ENCODE measurements at regions not wholly inside any gene's neighbourhood (a gene's known extent, or its start where the extent isn't known, plus 50 kb on each side); places are given as distances from the start of the nearest gene placed in this dataset.

- Histone ChIP-seq H3K23ac (ENCODE audit: insufficient read length) (no peak overlapping the region), H3K79me2 (ENCODE audit: control insufficient read depth in 1 of 2, insufficient read depth in 2 of 2, low read length in 2 of 2) (no peaks in the 10 kb centered on the region), H3K27me3 (replicated peaks in 1 of 4; ENCODE audit: control insufficient read depth in 3 of 4, extremely low read depth in 1 of 4, insufficient read depth in 3 of 4, low read length in 3 of 4) (no peaks in the 10 kb centered on the region), H2BK15ac (ENCODE audit: low read length) (no peak overlapping the region), H3K18ac (ENCODE audit: extremely low read depth, low read length) (no peak overlapping the region; the same call in 1 of the 2 replicates), H3K36me3 (ENCODE audit: control insufficient read depth in 2 of 4, insufficient read depth in 4 of 4, low read length in 3 of 4) (no peaks in the 10 kb centered on the region; a peak in 1 of 8 replicates), H2BK120ac (replicated peaks; ENCODE audit: low read depth, low read length) (peak overlapping the region; percentile 98), H3K14ac (ENCODE audit: insufficient read length) (no peak overlapping the region), H2AFZ (ENCODE audit: low read length) (no peak overlapping the region), H3K9ac (replicated peaks in 1 of 4; ENCODE audit: extremely low read depth in 1 of 4, low read depth in 3 of 4, low read length in 3 of 4) (no peak overlapping the region), H2AK5ac (ENCODE audit: low read depth, low read length) (no peak overlapping the region; the same call in 1 of the 2 replicates), H4K5ac (ENCODE audit: insufficient read length, low read depth, low read length) (peak overlapping the region; percentile 94), H2BK20ac (ENCODE audit: low read length) (peak overlapping the region; percentile 87), H3K4ac (replicated peaks; ENCODE audit: insufficient read length, low read depth, low read length) (no peak overlapping the region), H3K23me2 (ENCODE audit: low read depth, low read length) (no peaks in the 10 kb centered on the region; the same call in 1 of the 2 replicates), H3K9me3 (ENCODE audit: insufficient read depth in 2 of 2, low read depth in 1 of 2, low read length in 1 of 2) (0 out of 4 replicates have a peak, but pooled peaks cover 0 to under 1% of the 10 kb centered on the region in 2 experiments), H2BK12ac (ENCODE audit: low read depth, low read length) (peak overlapping the region; percentile 94), H4K8ac (ENCODE audit: extremely low read depth, insufficient read depth, low read length) (no peak overlapping the region), H4K91ac (replicated peaks; ENCODE audit: insufficient read length, low read length) (no peak overlapping the region), H3K79me1 (ENCODE audit: low read depth, low read length) (no peaks in the 10 kb centered on the region), H4K20me1 (replicated peaks in 1 of 2; ENCODE audit: control insufficient read depth in 1 of 2, insufficient read depth in 2 of 2, low read length in 2 of 2) (no peaks in the 10 kb centered on the region), H3K56ac (replicated peaks; ENCODE audit: insufficient read length, low read depth, low read length) (no peak overlapping the region), H3K27ac (ENCODE audit: low read depth, low read length) (peak overlapping the region; percentile 32; the same call in 1 of the 2 replicates), H3K4me3 (ENCODE audit: extremely low read depth in 1 of 4, insufficient read depth in 2 of 4, low read depth in 3 of 4, low read length in 4 of 4) (peak overlapping the region in 1 of 4 experiments; percentile 39; a peak in 1 of 8 replicates), H3K4me1 (replicated peaks in 1 of 4; ENCODE audit: control insufficient read depth in 3 of 4, insufficient read depth in 4 of 4, low read length in 3 of 4) (peaks cover 6 to 15% (median 13%) of the 10 kb centered on the region in 4 experiments; a peak in 4 of 7 replicates), H3K4me2 (ENCODE audit: insufficient read depth in 1 of 2, low read depth in 2 of 2, low read length in 2 of 2) (peak overlapping the region; percentile 56 to 62), H2BK5ac (ENCODE audit: low read depth, low read length) (peak overlapping the region; percentile 62; the same call in 1 of the 2 replicates)
- FAIRE-seq (peak; percentile 97), DNase-seq (ENCODE audit: low read depth in 1 of 2, low spot score in 2 of 2) (peak; percentile 54 to 77)
- WGBS, 2 experiments (ENCODE audit: extremely low coverage in 1 of 2, insufficient coverage in 1 of 2, insufficient read length in 1 of 2, insufficient replicate concordance in 2 of 2, low coverage in 1 of 2, low lambda C conversion rate in 2 of 2, missing lambda C conversion rate in 1 of 2): 4% methylated on average over 9 of the region's 9 CpGs; no CpG with 5 or more reads in 1 of the 2 experiments
- ChIA-PET POLR2A (ENCODE audit: partially characterized antibody) (interaction anchor here (1.2 kb wide), 1 partner anchor 73 kb away, joined by 3 read pairs; no protein-coding TSS in a partner anchor), CTCF (ENCODE audit: partially characterized antibody) (interaction anchor here (1.6 kb wide), 1 partner anchor 468 kb away, joined by 3 read pairs; no protein-coding TSS in a partner anchor)
- TF ChIP-seq RFX5 (IDR thresholded peaks at IDR 0.05; ENCODE audit: borderline replicate concordance, low read depth, low read length): no peak
- TF ChIP-seq GABPA (IDR thresholded peaks at IDR 0.05; ENCODE audit: borderline replicate concordance, insufficient read depth, low read length): no peak
- no peak for TF ChIP-seq KDM4A (IDR thresholded peaks at IDR 0.05; ENCODE audit: low read depth, low read length, severe bottlenecking)
Observed at GRCh38 chr2:122999821-123000220, 1025.3 kb upstream of the CNTNAP5 start.
